ENCODE measurements at regions not wholly inside any gene's neighbourhood (a gene's known extent, or its start where the extent isn't known, plus 50 kb on each side); places are given as distances from the start of the nearest gene placed in this dataset.
"Not testable (repeated sequence)": the region's sequence is repeated elsewhere in the genome, so short reads cannot be mapped to it uniquely, and the experiment has no call there.

DNA sequence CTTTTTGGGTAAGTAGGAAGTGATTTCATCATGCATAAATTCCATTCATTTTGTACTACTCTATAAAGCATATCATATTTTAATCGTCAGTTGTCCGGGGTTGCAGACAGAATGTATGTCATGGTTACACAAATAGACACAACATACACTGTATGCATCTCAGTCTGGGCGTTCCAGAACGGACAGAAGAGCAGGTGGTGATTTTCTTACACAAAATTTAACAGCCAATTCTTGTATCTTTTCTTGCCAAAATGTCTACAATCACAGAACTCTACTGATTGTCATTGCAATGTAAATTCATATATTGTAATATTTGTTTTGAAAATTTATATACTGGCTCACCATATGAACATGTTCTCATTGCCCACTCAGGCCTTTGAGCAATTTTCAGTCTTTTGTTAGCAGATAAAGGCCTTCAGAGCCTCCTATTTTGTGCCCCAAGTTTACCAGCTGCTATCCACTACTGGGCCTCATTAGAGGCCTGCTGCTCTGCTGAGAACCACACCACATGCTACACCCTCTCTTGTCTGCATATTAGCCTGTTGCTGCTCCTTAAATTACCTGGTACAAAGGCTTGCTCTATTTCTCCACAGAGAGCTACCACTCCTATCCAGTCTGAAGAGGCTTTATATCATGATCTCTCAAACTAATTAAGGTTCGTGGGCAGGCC lies 61.5 kb downstream of the PRDM13 start:
- DNase-seq (ENCODE audit: low read depth in 2 of 2): no peak

DNA sequence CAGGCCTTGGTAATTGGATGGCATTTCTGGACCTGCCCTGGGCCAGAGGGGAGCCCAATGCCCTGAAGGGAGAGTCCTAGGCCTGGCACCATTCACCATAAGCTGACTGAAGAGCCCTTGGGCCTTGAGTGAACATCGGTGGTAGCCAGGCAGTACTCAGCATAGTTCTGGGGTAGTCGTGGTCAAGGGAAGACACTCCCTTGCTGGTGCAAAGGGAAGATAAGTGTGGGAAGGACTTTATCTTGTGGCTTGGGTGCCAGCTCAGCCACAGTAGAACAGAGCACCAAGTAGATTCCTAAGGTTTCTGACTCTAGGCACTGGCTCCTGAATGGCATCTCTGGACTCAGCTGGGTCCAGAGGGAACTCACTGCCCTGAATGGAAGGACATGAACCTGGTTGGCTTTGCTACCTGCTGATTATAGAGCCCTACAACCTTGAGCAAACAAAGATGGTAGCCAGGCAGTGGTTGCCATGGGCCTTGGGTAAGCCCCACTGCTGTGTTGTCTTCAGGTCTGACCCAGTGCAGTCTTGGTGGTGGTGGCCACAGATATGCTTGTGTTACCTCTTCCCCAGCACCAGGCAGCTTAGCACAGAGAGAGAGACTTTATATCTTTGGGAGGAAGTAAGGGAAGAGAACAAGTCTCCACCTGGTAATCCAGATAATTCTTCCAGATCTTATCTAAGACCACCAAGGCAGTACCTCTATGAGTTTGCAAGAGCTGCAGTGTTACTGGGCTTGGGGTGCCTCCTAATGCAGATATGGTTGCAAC lies 83.5 kb downstream of the PRDM13 start:
- DNase-seq (ENCODE audit: low read depth in 2 of 2): no peak

DNA sequence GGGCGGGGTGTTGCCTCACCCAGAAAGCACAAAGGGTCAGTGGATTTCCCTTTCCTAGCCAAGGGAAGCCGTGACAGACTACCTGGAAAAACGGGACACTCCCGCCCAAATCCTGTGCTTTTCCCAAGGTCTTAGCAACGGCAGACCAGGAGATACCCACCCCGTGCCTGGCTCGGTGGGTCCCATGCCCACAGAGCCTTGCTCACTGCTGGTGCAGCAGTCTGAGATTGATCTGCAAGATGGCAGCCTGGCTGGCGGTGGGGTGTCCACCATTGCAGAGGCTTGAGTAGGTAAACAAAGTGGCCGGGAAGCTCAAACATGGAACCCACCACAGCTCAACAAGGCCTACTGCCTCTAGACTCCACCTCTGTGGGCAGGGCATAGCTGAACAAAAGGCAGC lies 95.7 kb downstream of the PRDM13 start:
- DNase-seq (ENCODE audit: low read depth in 2 of 2): not testable (repeated sequence)

DNA sequence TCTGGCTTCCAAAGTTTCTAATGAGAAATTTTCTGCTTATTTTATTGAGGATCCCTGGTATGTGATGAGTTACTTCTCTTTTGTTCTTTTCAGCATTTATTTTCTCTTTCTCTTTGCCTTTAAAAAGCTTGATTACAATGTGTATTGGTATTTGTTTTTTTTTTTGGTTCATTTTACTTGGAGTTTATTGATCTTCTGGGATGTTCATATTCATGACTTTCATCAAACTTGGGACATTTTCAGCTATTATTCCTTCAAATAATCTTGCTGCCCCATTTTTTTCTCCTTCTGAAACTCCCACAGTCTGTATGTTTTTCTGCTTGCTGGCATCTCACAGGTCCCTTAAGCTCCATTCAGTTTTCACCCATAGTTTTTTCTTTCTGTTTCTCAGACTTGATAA lies 102.4 kb downstream of the PRDM13 start:
- no peak for DNase-seq (ENCODE audit: low read depth in 2 of 2)

DNA sequence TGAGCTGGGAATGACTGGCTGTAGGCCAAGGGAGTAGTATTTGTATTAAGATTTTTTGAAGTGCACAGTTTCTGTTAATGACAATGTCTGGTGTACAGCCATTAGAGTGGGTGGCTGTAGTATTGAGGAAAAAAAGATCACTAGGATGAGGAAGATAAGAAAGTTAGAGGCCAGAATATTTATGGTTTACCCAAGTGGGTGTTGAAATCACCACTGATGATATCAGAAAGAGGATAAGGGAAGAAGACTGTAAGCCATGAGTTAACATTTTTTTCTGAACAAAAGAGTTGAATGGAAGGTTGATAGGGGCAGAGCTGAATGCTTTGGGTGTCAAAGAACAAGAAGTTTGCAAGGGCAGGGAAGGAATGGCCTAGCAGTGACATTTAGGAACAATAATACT lies 104.7 kb downstream of the PRDM13 start:
- DNase-seq (ENCODE audit: low read depth in 2 of 2): no peak

DNA sequence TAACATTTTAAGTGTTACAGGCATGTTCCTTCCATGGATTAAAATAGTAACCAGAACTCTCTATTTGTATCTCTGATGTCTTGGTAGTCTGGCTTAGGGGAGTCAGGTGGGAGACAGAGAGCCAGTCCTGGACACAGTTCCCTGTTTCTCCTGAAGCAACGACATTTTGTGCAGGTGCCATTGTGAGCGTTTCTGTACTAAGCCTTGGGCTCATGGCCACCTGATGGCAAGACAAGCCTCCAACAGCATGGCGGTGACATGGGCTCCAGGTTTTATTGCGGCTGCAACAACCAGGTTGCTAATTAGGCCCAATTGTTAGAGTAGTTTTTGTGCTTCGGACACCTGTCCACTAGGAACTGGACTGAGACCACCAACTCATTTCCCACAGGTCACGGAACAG lies 105.3 kb downstream of the PRDM13 start:
- DNase-seq (ENCODE audit: low read depth in 2 of 2): no peak

DNA sequence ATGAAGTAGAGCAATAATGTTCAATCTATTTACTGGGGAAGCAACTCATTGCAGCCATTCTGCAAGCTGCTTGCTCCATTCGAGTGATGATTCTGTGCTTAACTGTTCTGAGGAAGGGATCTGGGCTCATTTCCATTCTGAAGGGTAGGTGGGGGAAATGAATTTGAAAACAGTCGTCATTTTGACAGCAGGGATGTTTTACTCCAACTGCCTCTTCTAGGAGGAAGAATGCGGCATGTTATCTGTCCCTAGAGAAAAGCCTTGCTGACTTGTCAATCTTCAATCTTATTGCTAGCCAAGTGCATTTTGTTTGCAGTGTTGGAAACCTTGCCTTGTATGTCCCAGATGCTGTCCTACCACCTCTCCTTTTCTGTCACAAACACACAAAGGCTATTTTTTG lies 105.9 kb downstream of the PRDM13 start:
- DNase-seq (ENCODE audit: low read depth in 2 of 2): no peak

DNA sequence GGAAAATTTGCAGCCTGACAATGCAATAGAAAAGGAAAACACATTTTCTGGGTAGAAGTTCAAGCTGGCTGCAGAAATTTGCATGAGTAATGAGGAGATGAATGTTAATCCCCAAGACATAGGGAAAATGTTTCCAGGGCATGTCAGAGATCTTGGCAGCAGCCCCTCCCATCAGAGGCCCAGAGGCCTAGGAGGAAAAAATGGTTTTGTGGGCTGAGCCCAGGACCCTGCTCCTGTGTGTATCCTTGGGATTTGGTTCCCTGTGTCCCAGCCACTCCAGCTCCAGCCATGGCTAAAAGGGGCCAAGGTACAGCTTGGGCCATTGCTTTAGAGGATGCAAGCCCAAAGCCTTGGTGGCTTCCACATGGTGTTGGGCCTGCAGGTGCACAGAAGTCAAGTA lies 115.4 kb downstream of the PRDM13 start:
- DNase-seq (ENCODE audit: low read depth in 2 of 2): not testable (repeated sequence)

DNA sequence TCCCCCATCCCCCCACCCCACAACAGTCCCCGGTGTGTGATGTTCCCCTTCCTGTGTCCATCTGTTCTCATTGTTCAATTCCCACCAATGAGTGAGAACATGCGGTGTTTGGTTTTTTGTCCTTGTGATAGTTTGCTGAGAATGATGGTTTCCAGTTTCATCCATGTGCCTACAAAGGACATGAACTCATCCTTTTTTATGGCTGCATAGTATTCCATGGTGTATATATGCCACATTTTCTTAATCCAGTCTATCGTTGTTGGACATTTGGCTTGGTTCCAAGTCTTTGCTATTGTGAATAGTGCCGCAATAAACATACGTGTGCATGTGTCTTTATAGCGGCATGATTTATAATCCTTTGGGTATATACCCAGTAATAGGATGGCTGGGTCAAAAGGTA lies 123.6 kb downstream of the PRDM13 start:
- not testable (repeated sequence) for DNase-seq (ENCODE audit: low read depth in 2 of 2)

DNA sequence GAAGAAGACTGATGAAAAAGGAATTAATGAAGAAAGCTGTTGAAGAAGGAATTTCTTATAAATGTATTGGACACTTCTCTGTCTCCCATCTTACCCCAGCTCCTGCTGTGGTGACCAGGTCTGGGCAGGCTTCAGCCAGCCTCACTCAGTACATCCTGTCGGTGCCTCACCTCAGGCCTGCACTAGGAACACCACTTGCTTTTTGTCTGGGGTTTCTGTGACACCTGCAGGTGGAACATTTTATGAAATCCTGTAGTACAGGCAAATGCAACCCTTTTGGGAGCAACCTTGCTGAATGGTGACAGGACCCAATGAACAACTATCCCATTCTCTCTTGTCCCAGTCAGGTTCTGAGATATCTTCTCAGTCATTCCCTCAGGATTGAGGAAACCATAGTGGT lies 129.7 kb downstream of the PRDM13 start:
- no peak for DNase-seq (ENCODE audit: low read depth in 2 of 2)

DNA sequence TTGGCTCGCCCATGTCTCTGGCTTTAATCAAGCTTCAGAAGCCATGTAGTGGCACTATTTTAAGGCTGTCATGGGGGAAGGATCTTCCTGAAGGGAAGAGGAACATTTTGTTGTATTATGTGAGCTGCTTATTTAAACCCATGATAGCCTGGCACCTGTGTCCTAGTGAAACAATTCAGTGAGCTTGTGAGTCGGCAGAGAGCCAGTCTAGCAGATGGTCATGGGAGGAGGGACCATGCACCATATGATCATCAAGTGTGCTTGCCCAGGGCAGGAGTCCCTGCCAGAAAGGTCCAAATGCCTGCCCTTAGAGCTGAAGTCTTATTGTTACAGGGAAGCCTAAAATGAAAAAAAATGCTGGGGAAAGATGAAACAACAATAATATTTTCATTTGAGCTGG lies 132.9 kb downstream of the PRDM13 start:
- DNase-seq (ENCODE audit: low read depth in 2 of 2): no peak

DNA sequence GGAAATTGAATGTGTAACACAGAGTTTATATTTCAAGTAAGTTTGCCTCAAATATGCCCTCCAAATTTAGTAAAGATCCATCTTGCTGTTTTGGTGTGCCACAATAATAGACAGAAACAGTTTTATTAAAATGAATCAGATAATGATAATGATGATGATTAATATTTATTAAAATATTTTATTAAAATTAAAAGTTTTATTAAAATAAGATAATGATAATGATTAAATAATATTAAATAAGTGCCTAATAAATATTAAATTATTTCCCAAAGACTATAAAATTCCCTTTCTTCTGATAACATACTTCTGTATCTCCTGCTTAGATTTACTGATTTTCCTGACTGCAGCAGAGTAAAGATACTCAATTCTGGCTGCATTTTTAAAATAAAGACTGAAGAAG lies 134.5 kb downstream of the PRDM13 start:
- no peak for DNase-seq (ENCODE audit: low read depth in 2 of 2)

DNA sequence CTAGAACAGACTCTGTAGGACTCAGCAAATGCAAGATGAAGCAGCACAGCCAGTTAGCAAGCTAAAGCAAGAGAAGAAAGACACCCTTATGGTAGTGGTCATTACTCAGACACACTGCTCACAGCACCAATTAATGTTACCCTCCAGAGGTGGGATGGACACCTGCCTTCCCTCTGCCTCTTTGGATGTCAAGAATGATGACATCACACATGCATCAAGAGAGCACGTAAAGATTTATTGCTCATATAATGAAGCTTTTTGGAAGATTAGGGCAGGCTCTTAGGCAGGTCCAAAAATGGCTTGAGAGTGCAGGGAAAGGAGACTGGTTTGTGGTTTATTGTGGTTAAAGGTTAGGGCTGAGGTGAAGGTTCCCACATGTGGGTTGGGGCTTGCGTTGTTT lies 137.0 kb downstream of the PRDM13 start:
- no peak for DNase-seq (ENCODE audit: low read depth in 2 of 2)

DNA sequence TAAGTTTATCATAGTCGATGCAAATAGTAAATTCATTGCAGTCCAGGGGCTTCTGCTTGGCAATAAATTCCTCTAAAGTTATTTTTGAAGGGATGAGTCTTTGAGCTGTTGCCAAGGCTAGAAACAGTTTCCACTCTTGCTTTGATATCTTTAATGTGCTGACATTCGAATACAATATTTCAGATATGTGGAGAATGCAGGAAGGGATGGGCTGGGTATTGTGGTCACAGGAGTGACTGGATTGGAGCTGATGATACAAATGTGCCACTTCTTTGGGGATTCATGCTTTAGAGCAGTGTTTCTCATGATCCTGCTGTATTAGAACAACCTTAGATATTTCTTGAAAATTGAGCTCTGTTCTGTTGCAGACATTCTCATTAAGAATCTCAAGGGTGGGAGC lies 139.0 kb downstream of the PRDM13 start:
- DNase-seq (ENCODE audit: low read depth in 2 of 2): no peak

DNA sequence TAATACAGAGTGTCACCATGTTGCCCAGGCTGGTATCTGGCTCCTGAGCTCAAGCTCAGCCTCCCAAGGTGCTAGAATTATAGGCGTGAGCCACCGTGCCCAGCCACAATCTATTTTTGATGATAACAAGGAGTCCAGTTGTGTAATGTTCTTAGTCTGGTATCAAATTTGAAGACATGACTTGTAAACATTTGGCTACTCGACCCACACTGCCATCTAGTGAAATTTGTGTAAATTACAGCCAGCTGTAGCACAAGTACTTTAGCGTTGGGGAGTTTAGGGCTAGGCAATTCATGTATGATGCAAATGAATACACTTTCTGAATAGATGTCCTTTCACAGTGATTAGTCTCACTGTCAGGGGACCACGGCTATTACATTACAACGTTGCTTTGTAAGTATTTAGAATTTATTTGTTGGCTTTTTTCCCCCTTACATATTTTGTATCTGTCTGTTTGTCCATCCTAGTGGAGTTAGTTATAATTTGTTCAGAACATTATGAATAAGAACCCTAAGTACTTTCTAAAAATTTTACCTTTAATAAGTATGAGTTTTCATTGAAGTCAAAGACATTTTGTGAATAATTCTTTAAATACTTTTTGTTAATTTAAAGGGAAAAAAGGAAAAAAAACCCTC lies 139.7 kb downstream of the PRDM13 start:
- peak; percentile 9 to 24 for DNase-seq (ENCODE audit: low read depth in 2 of 2)

DNA sequence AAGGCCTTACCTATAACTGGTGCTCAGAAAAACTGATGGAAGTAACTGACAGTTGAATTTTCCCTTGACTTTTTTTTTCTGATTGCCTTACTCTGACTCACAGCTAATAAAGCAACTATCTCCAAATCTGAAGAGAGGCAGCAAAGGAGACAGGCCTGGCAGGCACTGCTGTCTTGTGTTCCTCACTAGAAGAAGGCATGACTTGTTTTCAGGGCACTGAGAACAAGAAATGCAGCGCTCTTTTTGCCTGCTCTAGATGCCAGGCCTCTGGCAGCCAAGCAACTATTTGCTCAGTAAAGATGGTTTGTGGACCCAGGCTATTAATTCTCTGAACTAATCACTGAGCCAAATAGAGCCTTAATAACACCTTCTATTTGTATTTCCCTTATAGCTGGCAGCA lies 155.1 kb downstream of the PRDM13 start:
- DNase-seq (ENCODE audit: low read depth in 2 of 2): no peak

DNA sequence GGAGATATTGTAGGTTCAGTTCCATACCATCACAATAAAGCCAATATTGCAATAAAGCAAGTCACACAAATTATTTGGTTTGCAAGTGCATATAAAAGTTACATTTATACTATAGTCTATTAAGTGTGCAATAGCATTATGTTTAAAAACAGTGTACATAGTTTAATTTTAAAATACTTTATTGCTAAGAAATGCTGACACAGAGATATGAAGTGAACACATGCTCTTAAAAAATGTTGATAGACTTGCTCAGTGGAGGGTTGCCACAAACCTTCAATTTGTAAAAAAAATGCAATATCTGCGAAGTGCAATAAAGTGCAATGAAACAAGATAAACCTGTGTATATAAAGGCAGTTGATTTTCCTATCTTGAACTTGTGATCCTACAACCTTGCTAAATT lies 161.5 kb downstream of the PRDM13 start:
- DNase-seq (ENCODE audit: low read depth in 2 of 2): no peak

DNA sequence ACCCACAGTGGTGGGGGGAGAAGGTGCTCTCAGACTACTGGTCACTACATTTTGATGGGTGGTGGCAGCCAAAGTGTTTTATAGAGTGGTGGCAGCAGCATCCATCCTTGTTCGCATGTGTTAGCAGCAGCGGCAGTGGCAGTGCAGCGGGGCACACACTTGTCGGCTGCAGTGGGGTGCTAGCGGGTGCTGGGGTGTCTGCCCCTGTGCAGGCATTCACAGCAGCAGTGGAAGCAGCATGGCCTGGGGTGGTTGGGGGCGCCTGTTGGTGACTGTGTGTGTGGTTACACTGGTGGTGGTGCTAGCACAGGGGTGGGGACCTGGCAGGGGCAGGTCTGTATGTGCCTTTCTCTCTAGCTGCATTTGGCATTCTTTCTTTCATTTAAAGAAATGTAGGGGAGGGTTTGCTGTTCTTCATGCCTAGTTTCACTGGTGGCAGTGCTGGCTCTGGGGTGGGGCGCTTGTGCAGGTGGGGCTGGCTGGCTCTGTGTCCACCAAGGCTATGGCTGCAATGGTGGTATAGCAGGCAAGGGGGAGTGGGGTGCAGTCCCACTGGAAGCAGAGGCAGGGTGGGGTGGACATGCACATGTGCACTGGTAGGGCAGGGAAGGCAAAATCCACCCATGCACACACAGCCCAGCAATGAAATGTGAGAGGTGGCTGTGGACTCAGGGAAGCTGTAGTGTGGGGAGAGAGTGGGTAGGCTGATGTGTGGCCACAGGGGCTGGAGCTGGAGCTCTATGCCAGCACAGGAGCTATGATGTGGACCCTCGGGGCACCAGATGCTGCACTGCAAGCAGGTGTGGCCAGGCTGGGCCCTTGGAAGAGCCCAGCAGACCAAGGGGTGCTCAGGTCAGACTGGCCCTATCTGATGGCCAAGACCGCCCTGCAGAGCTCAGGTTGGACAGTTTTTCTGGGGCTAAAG lies 173.3 kb downstream of the PRDM13 start:
- DNase-seq (ENCODE audit: low read depth in 2 of 2): no peak

DNA sequence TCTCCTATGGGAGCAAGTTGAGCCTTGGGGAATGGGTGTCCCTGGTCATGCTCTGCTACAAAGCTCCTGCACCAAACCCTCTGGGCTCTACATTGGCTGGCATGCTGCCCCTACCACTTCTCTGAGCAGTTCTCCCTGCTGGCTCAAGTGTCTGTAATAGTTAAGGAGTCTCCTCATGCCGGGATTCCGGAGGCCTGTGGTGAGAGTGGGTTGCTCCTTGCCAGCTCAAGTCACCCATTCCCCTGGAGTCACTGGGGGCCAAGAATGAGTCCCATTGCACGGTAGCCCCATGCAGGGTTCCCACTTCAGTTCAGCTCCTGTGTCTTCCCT lies 173.9 kb downstream of the PRDM13 start:
- DNase-seq (ENCODE audit: low read depth in 2 of 2): no peak

DNA sequence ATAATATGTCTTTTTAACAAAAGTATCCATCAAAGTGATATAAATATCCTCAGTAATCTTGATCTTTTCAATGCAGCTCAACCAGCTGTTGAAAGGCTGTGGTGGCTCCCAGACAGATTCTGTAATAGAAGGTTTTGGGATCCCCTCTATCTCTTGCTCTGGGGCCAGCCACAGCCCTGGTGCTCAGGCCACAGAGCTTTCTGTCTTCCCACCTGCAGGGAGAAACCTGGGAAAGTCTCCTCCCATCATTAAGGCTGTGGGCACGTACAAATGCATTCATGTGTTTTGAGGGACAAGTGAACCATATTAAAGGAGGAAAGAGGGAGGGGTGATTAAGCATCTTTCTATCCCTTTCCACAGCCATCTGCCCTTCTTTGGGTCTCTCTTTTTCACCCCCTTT lies 183.1 kb downstream of the PRDM13 start:
- DNase-seq (ENCODE audit: low read depth in 2 of 2): no peak

DNA sequence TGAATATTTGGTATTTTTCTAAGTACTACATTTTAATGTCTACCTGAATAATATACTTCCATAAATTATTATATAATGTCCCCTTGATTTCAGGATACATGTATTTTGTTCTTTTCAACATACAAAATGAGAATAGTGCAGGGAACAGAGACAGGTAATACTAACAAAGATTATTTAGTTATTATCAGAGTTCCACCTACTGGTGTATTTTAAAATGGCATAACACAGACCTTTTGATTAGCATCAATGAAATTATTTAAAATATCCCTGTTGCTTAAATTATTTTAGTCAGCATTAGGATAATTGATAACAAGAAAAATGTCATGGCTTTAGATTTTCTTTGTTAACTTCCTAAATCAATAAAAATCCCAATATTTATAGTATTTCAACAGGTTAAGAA lies 184.0 kb downstream of the PRDM13 start:
- DNase-seq (ENCODE audit: low read depth in 2 of 2): no peak

DNA sequence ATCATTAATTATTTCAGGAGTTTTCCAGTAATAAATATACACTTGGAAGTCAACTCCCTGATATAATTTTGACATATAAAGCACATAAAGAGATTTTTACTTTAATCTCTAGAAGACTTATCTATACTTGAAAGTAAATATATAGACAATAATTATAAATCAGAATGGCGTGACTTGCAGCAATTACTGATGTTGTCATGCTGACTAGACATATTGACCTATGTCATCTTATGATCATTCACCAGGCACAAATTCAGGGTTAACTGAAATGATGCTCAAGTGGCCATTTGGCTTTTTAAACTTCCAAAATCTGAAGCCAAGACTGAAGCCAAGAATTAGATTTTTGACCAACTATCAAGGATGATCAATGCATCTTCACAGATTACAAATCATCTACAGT lies 192.2 kb downstream of the MCHR2 start:
- DNase-seq (ENCODE audit: low read depth in 2 of 2): no peak

Measured in stimulated activated CD4-positive, alpha-beta T cell treated with anti-CD3 and anti-CD28 coated beads, Interleukin-12 subunit alpha, Interleukin-12 subunit beta, amount 100 ng/mL, for 24 hours (primary cell).